LNCaP clone FGC (cell line): ENCODE measurements at regions not wholly inside any gene's neighbourhood (a gene's known extent, or its start where the extent isn't known, plus 50 kb on each side); places are given as distances from the start of the nearest gene placed in this dataset.

Source experiments
- DNase-seq: peaks from one replicate; pipeline ENCODE4 v3.0.0-alpha.2; 2011; ENCODE audit warnings: low read depth
- H3K4me3 ChIP-seq: 2 replicates; pipeline ENCODE4 v1.5.1; 2011; ENCODE audit warnings: mild to moderate bottlenecking, low read depth, low read length, control low read depth
- TF ChIP-seq, protein P1 (sequence below): IDR thresholded peaks from 2 replicates; pipeline ENCODE4 v1.5.1; 2012; ENCODE audit warnings: mild to moderate bottlenecking; ENCODE audit not compliant: control insufficient read depth, insufficient read depth; ENCODE audit errors: extremely low read depth

DNA sequence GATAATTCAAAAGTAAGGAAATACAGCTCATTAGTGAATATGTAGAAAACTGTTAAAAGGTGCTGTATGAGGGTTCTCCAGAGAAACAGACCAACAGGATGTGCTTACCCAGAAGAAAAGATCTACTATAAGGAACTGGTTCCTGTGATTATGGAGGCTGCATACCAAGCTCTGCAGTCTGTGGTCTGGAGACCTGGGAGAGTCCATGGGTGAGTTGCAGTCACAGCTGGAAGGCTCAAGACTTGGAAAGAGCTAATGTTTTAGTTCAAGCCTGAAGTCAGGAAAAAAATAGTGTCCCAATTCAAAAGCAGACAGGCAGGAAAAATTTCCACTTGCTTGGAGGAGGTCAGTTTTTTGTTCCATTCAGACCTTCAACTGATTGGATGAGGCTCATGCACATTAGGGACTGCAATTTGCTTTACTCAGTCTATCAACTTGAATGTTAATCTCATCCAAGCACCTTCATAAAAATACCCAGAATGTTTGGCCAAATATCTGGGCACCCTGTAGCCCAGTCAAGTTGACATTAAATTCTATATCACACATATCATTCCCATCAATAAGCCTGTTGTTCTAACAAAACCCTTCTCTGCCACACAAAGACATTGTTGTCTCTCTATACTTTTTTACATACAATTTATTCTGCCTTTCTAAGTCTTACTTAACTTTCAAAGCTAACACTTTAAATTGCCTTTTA is 197.9 kb upstream of the KLF6 start:
- H3K4me3 ChIP-seq, result no peak overlapping the region
- TF ChIP-seq, protein P1, sequence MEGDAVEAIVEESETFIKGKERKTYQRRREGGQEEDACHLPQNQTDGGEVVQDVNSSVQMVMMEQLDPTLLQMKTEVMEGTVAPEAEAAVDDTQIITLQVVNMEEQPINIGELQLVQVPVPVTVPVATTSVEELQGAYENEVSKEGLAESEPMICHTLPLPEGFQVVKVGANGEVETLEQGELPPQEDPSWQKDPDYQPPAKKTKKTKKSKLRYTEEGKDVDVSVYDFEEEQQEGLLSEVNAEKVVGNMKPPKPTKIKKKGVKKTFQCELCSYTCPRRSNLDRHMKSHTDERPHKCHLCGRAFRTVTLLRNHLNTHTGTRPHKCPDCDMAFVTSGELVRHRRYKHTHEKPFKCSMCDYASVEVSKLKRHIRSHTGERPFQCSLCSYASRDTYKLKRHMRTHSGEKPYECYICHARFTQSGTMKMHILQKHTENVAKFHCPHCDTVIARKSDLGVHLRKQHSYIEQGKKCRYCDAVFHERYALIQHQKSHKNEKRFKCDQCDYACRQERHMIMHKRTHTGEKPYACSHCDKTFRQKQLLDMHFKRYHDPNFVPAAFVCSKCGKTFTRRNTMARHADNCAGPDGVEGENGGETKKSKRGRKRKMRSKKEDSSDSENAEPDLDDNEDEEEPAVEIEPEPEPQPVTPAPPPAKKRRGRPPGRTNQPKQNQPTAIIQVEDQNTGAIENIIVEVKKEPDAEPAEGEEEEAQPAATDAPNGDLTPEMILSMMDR, result no peak
- DNase-seq, result no peak

DNA sequence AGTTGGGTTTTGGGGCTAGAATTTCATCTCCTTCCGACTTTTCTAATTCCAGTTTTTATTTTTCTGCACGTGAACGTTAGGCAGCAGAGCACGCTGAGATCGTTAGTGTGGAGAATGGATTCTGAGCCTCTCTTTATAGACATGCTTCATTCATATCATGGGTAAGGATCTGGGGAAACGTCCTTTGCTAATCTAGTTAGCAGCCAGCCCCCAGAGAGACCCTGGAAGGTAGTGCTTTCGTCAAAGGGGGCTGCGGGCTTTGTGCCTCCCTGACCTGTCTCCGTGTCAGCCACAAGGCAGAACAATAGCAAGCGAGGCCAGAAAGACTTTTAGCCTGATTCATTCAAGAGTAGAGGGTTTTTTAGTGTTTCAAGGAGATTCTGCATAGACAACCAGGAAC is 196.3 kb upstream of the KLF6 start:
- no peak overlapping the region for H3K4me3 ChIP-seq

DNA sequence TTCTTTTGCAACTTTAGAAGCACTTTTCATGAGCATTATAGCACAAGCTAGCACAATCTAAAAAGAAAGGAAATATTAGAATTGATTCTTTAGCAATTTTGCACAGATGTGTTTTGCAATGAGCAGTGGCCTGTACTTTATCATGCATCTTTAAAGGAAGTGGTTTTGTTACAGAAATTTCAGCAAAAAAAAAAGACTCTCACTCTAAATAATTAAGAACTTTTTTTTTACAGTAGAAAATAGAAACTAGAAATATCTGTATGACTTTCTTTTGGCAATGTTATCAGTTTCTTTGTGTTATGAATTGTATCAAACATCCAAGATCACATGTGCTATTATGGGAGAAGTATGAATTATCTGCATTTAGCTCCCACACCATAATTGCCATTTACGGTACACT is 195.7 kb upstream of the KLF6 start:
- no peak overlapping the region for H3K4me3 ChIP-seq
- TF ChIP-seq, protein P1, result no peak
- DNase-seq, result no peak

More for the DNA sequence above, 196.3 kb upstream of the KLF6 start:
- TF ChIP-seq, protein P1, result no peak
- DNase-seq, result no peak

DNA sequence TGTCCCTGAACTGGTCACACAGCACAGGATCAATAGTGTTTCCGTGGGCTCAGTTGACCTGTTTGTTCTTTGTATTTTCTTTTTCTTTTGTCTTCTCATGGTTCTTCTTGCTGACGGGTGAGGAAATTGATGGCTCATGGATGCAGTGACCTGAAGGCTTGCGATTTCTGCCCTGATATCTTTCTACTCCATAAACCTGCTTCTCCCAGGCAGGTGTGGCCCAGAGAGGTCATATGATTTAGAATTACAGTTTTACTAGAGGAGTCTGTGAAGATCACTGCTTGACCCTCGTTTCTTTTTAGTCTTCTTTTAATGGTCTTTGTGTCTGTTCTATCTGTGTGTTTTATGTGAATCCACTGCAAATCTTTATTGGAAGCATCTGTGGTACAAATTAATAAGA is 195.1 kb upstream of the KLF6 start:
- H3K4me3 ChIP-seq, result no peak overlapping the region
- DNase-seq, result no peak
- TF ChIP-seq, protein P1, result no peak

DNA sequence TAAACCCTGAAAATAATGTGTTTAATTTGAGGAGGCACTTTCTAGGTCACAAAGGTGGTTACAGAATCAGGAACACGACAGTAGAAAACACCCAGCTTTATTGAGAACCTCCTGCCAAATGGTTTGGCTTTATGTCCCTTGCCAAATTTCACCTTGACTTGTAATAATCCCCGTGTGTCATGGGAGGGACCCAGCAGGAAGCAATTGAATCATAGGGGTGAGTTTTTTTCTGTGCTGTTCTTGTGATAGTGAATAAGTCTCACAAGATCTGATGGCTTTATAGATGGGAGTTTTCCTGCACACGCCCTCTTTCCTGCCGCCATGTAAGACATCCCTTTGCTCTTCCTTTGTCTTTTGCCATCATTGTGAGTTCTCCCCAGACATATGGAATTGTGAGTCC is 193.8 kb upstream of the KLF6 start:
- TF ChIP-seq, protein P1, result no peak
- no peak for DNase-seq
- no peak overlapping the region for H3K4me3 ChIP-seq

DNA sequence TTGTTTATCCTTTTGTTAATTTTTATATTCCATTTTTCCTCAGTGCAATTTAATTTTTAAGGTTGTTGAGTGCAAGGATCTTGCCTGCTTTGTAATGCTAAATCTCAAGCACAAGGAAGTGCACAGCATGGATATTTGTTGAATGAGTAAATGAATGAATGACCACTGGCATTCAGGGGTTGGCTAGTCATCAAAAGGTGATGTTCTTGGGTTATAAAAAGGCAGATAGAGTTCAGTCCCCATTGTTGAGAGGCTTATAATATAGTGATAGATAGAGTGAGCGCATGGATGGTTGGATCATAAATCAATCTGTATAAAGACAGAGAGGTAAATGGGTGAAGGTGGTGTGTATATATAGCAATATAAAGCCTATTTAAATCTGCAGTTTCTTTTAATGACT is 193.2 kb upstream of the KLF6 start:
- TF ChIP-seq, protein P1, result no peak
- DNase-seq, result no peak
- H3K4me3 ChIP-seq, result no peak overlapping the region

DNA sequence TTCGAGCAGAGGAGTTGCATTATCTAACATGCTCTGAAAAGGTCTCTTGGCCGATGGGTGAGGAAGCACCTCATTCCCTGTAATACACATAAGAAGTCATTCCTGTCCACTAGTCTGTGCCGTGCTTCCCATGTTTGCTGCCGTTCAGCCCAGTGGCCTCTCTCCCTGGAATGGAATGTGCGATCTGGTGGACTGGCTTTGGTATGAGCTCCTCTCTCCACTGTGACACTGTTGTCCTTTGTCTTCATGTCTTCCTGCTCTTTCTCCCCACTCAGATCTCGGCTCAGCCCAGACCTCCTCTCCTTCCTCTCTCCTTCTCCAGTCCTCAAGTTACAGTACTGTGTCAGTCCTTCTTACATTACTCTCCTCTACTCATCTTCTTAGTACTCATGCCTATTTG is 192.8 kb upstream of the KLF6 start:
- no peak for DNase-seq
- H3K4me3 ChIP-seq, result no peak overlapping the region
- TF ChIP-seq, protein P1, result no peak
